RWPE2 (cell line): ENCODE measurements at regions not wholly inside any gene's neighbourhood (a gene's known extent, or its start where the extent isn't known, plus 50 kb on each side); places are given as distances from the start of the nearest gene placed in this dataset.
A peak's percentile ranks its signal among the peaks of the same experiment; 100 is the strongest.

ENCODE experiments used
- ATAC-seq: fragments of 200-7000 bp; cut with Tn5 transposase; 3 replicates; pipeline ENCODE4 v1.9.1; 2021; ENCODE audit warnings: low read depth
- DNase-seq: peaks from one replicate; pipeline ENCODE4 v3.0.0-alpha.2; 2020; ENCODE audit warnings: low spot score
- H3K27ac ChIP-seq: fragments of 450-650 bp; 2 replicates; pipeline ENCODE4 v1.5.1; 2017; ENCODE audit warnings: mild to moderate bottlenecking; ENCODE audit not compliant: poor library complexity, severe bottlenecking
- H3K27me3 ChIP-seq: fragments of 250-450 bp; sonication (Bioruptor Pico); 2 replicates; pipeline ENCODE4 v1.5.1; 2021; ENCODE audit warnings: mild to moderate bottlenecking, moderate library complexity; ENCODE audit not compliant: insufficient read depth, poor library complexity, severe bottlenecking
- H3K36me3 ChIP-seq: fragments of 250-450 bp; sonication (Bioruptor Pico); 2 replicates; pipeline ENCODE4 v1.5.1; 2020; ENCODE audit warnings: low read depth, mild to moderate bottlenecking, moderate library complexity
- H3K4me1 ChIP-seq: fragments of 250-450 bp; sonication (Bioruptor Pico); 2 replicates; pipeline ENCODE4 v1.5.1; 2021; ENCODE audit warnings: mild to moderate bottlenecking, moderate library complexity; ENCODE audit not compliant: insufficient read depth, poor library complexity, severe bottlenecking
- H3K4me3 ChIP-seq: fragments of 250-450 bp; sonication (Bioruptor Pico); 2 replicates; pipeline ENCODE4 v1.5.1; 2021; ENCODE audit warnings: mild to moderate bottlenecking, moderate library complexity; ENCODE audit not compliant: severe bottlenecking
- H3K9me3 ChIP-seq: fragments of 250-450 bp; sonication (Bioruptor Pico); 2 replicates; pipeline ENCODE4 v1.5.1; 2021; ENCODE audit warnings: mild to moderate bottlenecking, moderate library complexity; ENCODE audit not compliant: severe bottlenecking
- TF ChIP-seq, protein P1 (sequence below): fragments of 450-650 bp; IDR thresholded peaks from one replicate; pipeline ENCODE4 v1.5.1; 2017; ENCODE audit warnings: mild to moderate bottlenecking, moderate library complexity; ENCODE audit not compliant: poor library complexity, severe bottlenecking

DNA sequence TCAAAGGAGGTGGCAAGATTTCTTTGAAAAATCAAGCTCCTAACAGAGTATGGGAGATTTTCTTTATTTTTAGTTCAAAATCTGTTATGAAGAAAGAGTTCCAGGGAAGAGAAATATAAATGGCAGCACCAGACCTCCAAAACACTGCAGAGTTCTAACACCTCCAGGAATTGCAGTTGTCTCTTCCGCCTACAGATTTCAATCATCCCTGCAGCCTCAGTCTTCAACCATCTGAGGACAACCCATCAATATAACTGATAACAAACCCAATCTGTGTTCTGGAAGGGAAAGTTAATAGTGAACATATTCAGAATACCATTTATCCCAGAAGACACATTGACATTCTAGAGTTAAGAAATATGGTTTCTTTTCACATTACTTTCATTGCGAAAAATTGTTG is 296.1 kb downstream of the ARAP2 start:
- Histone ChIP-seq H3K4me3 (no peak overlapping the region), H3K27ac (no peak overlapping the region), H3K27me3 (no peaks in the 10 kb centered on the region), H3K4me1 (no peaks in the 10 kb centered on the region), H3K9me3 (no peaks in the 10 kb centered on the region), H3K36me3 (no peaks in the 10 kb centered on the region)
- TF ChIP-seq, protein P1, sequence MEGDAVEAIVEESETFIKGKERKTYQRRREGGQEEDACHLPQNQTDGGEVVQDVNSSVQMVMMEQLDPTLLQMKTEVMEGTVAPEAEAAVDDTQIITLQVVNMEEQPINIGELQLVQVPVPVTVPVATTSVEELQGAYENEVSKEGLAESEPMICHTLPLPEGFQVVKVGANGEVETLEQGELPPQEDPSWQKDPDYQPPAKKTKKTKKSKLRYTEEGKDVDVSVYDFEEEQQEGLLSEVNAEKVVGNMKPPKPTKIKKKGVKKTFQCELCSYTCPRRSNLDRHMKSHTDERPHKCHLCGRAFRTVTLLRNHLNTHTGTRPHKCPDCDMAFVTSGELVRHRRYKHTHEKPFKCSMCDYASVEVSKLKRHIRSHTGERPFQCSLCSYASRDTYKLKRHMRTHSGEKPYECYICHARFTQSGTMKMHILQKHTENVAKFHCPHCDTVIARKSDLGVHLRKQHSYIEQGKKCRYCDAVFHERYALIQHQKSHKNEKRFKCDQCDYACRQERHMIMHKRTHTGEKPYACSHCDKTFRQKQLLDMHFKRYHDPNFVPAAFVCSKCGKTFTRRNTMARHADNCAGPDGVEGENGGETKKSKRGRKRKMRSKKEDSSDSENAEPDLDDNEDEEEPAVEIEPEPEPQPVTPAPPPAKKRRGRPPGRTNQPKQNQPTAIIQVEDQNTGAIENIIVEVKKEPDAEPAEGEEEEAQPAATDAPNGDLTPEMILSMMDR = no peak
- ATAC-seq (no peak), DNase-seq (no peak)

DNA sequence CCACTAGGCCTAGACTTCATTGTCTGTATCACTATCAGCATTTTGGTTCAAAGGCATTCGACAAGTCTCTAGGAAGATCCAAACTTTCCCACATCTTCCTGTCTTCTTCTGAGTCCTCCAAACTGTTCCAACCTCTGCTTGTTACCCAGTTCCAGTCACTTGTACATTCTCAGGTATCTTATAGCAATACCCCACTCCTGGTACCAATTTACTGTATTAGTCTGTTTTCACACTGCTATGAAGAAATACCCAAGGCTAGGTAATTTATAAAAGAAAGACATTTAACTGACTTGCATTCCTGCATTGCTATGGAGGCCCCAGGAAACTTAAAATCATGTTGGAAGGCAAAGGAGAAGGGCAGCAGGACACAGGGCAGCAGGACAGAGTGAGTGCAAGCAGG is 293.9 kb downstream of the ARAP2 start:
- DNase-seq (no peak), ATAC-seq (no peak)
- no peaks in the 10 kb centered on the region for H3K36me3 ChIP-seq
- H3K4me1 ChIP-seq = no peaks in the 10 kb centered on the region
- H3K27ac ChIP-seq = no peak overlapping the region
- H3K4me3 ChIP-seq = no peak overlapping the region
- TF ChIP-seq, protein P1 = no peak
- H3K27me3 ChIP-seq = no peaks in the 10 kb centered on the region
- no peaks in the 10 kb centered on the region for H3K9me3 ChIP-seq

DNA sequence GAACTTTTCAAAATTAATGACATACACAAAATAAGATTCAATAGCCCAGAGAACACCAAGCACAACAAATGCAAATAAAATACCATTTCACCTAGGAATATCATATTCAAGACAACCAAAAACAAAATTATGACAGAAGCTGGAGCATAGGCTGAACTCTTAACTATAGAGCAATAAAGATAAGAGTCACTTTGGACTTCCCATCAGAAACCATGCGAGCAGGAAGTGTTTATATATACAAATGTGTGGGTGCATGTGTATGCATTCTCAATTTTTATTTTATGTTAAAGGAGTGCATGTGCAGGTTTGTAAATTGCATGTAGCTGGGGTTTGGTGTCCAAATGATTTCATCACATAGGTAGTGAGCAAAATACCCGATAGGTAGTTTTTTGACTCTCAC is 291.6 kb downstream of the ARAP2 start:
- Histone ChIP-seq H3K27me3 (no peaks in the 10 kb centered on the region), H3K27ac (no peak overlapping the region), H3K4me3 (no peak overlapping the region), H3K36me3 (no peaks in the 10 kb centered on the region), H3K9me3 (no peaks in the 10 kb centered on the region), H3K4me1 (no peaks in the 10 kb centered on the region)
- ATAC-seq = no peak
- no peak for DNase-seq
- TF ChIP-seq, protein P1 = no peak

DNA sequence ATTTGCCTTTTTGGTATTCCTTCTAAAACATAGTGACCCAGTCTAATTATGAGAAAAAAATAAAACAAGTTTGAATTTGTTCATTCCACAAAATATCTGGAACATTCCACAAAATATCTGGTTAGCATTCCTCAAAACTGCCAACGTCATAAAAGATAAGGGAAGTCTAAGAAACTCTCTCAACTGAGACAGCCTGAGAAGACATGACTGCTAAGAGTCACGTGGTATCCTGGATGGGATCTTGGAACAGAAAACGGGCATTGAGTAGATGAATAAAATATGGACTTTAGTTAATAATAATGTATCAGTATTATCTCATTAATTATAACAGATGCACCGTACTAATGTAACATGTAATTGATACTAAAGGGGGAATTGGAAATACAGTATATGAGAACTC is 280.9 kb downstream of the ARAP2 start:
- no peak for DNase-seq
- TF ChIP-seq, protein P1 = no peak
- Histone ChIP-seq H3K27me3 (no peaks in the 10 kb centered on the region), H3K27ac (no peak overlapping the region), H3K36me3 (no peaks in the 10 kb centered on the region), H3K4me1 (no peaks in the 10 kb centered on the region), H3K4me3 (no peak overlapping the region), H3K9me3 (no peaks in the 10 kb centered on the region)
- ATAC-seq = no peak

DNA sequence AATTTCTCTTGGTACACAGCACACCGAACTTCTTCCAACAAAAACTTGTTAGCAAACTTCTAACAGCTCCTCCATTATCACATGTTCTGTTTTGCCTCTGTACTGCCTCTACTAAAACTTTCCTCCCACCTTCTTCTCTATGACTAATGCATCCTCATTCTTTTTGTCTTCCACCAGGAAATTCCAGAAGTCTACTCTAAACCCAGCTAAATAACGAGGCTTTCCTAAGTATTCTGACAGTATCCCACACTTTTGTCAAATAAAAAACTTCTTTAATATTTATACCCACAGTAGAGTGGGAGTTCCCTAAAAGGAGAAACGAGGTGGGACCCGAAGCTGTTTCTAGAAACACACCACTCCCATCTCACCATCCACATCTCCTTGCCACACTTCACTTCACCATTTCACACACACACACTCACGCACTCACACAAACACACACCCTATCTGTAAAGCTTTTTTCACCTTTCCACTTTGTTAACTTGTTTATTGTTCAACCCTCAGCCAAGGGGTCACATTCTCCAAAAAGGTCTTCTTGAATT is 280.3 kb downstream of the ARAP2 start:
- Histone ChIP-seq H3K9me3 (no peaks in the 10 kb centered on the region), H3K27ac (no peak overlapping the region), H3K36me3 (no peaks in the 10 kb centered on the region), H3K27me3 (no peaks in the 10 kb centered on the region), H3K4me1 (no peaks in the 10 kb centered on the region), H3K4me3 (no peak overlapping the region)
- TF ChIP-seq, protein P1 = no peak
- no peak for DNase-seq
- peak; percentile 66 for ATAC-seq
